GM19397 (cell line): ENCODE measurements at regions not wholly inside any gene's neighbourhood (a gene's known extent, or its start where the extent isn't known, plus 50 kb on each side); places are given as distances from the start of the nearest gene placed in this dataset.
"Not testable (repeated sequence)": the region's sequence is repeated elsewhere in the genome, so short reads cannot be mapped to it uniquely, and the experiment has no call there.

ENCODE experiments used
- ATAC-seq: cut with Tn5 transposase; IDR thresholded peaks from one replicate; pipeline ENCODE4 v1.9.1; 2021; ENCODE audit warnings: mild to moderate bottlenecking, moderate library complexity; ENCODE audit not compliant: unreplicated experiment

- ATAC-seq, result no peak
Observed at GRCh38 chr4:81789741-81790399, 318.2 kb upstream of the RASGEF1B start.

- no peak for ATAC-seq
Observed at GRCh38 chr4:81789158-81789557, 317.5 kb upstream of the RASGEF1B start.

- ATAC-seq, result no peak
Observed at GRCh38 chr4:81786766-81787165, 315.1 kb upstream of the RASGEF1B start.

- no peak for ATAC-seq
Observed at GRCh38 chr4:81786063-81786763, 314.5 kb upstream of the RASGEF1B start.

GRCh38 chr4:81785338-81785737, 313.6 kb upstream of the RASGEF1B start:
- ATAC-seq, result no peak

DNA sequence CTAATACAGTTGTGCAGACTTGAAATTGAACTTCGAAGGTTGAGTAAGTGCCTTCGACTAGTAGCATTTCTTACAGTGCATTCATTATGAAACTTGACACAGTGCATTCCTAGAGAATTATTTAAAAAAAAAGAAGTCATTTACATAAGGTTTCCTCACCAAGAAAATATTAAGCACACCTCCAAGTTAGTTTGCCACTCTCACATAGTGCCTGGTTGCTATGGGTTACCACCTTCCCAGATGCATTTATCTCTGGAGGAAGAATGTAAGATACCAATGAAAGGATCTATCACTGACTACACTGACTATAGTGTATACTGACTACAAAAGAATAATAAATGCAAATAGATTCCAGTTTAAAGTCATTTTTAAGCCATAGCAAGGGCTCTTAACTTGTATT, 311.9 kb upstream of the RASGEF1B start:
- no peak for ATAC-seq

- ATAC-seq, result no peak
Observed at GRCh38 chr4:81781799-81782198, 310.1 kb upstream of the RASGEF1B start.

DNA sequence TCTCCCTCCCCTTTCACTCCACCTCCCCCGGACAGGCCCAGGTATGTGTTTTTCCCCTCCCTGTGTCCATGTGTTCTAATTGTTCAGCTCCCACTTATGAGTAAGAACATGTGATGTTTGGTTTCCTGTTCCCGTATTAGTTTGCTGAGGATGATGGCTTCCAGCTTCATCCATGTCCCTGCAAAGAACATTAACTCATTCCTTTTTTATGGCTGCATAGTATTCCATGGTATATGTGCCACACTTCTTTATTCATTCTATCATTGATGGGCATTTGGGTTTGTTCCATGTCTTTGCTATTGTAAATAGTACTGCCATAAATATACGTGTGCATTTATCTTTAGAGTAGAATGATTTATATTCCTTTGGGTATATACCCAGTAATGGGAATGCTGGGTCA, 306.0 kb upstream of the RASGEF1B start:
- ATAC-seq, result not testable (repeated sequence)

DNA sequence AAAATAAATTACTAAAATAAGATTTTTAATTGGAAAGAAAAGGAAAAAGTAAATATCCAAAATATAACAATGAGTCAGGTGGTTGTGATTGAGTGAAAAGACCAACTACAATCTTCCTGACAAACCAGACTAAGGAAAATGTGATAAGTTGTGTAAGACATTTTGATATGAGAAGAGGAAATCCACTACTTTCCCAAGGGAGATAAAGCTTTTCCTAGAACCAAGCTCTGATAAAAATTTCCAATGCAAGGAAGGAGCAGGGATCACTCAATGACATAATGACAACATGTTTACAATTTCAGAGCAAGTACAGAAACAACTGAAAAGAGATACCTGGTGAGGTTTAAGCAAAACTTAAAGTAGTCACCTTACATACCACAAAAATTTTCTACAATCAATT, 305.1 kb upstream of the RASGEF1B start:
- no peak for ATAC-seq

DNA sequence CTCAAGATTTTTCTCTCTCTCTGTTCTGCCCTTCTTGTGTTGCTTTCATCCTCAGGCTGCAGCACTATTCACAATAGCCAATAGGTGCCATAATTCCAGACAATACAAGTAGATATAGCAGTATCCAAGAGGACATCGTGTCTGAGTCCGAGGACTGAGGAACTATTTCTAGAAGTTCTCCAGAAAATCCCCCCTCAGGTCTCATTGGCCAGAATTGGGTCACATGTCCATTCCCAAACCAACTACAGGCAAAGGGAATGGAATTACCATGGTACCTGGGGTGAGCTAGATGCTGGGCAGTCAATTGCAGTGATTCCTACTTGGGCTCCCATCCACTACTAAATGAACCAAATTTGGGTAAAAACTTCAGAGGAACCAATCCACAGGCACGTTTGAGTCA, 301.9 kb upstream of the RASGEF1B start:
- ATAC-seq, result no peak

GRCh38 chr4:81771721-81772120, 300.0 kb upstream of the RASGEF1B start:
- ATAC-seq, result no peak

DNA sequence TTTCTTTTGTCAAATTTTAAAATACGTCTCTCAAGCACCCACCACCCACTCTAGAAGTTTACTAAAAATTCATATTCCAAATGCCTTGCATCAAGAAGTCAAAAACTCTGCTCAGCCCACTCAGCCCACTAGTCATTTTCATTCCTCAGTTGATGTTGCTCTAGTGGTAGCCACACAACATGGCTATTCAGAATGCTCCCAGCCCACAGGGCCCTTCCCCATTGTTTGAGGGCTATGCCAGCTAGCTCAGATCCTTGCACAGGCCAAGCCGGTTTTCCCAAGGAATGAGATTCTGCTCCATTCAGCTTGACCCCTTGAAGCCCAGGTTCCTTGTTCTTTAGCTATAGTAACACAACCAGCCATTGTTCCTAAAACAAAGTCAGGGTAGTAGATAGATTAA, 297.5 kb upstream of the RASGEF1B start:
- ATAC-seq, result no peak

GRCh38 chr4:81758574-81759264, 287.0 kb upstream of the RASGEF1B start:
- no peak for ATAC-seq

GRCh38 chr4:81757691-81758090, 286.0 kb upstream of the RASGEF1B start:
- no peak for ATAC-seq

DNA sequence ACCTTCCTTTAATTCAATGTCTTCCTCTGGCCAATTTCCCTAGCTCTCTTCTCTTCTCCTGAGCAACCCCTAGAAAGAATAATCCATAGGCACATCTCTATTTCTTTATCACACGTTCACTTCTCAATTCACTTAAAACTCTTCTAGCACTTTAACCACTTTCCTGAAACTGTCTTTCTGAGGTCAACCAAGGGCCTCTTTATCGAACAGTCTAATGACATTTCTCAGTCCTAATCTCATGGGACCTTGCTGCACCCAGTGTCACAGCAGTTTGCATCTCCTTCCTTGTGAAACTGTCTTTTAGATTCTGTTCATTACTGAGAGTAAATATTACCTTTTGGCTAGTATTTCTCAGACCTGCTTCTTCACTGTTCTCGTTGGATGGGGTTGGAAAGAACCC, 285.3 kb upstream of the RASGEF1B start:
- ATAC-seq, result peak; percentile 83

DNA sequence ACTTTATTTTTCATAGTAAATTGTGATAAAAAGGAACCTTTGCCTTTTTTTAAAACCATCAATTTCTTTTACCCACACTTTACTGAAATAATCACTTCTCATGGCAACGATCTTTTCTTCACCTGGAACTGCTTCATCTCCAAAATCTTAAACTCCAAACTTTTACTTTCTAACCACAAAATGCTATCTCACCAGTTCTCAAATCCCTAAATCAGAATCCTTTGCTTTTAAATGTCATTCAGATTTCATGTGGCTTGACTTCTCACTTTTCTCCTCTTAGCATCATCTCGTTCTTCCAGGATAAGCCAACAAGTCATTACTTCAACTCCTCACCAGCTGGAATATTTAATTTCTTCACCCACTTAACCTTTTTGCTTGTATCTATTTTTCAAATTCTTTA, 284.3 kb upstream of the RASGEF1B start:
- no peak for ATAC-seq

DNA sequence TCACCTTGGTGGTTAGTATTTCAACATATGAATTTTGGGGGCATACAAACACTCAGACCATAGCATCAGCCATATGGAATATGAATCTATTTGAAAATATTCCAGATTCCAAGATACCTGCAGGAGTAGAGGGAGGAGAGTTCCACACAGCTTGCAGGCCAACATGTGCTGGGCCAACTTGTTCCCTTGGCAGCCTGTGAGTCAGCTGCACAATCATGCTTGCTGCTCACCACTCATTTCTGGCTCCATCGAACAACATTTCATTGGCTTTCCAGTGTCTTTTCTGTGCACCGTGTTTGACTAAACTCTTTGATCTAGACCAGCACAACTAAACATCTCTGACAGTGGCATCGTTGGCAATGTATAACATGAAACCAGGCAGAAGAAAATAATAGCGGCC, 282.5 kb upstream of the RASGEF1B start:
- ATAC-seq, result no peak

GRCh38 chr4:81751531-81752289, 280.0 kb upstream of the RASGEF1B start:
- no peak for ATAC-seq

GRCh38 chr4:81747242-81747930, 275.7 kb upstream of the RASGEF1B start:
- ATAC-seq, result no peak

DNA sequence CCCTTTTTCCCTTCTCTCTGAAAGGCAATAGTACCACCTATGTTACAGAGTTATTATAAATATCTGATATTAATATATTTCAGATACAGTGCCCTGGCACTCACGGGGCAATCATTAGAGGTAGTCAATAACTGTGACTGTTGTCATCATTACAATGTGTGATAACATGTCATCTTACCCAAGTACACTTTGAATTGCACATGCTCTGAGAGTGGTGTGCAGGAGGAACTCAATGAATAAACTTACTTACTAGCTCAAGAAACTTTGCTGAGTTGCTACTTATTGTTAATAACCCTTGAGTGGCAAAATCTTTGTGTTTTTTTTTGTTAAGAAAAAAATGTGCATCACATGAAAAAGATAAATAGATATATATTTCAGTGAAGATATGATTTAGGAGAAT, 275.1 kb upstream of the RASGEF1B start:
- ATAC-seq, result no peak

GRCh38 chr4:81746071-81746470, 274.4 kb upstream of the RASGEF1B start:
- no peak for ATAC-seq
